ENCODE measurements at regions not wholly inside any gene's neighbourhood (a gene's known extent, or its start where the extent isn't known, plus 50 kb on each side); places are given as distances from the start of the nearest gene placed in this dataset.

GRCh38 chr12:41893491-41893890, 251.2 kb downstream of the GXYLT1 start:
- no peak for TF ChIP-seq ZBTB7A (IDR thresholded peaks at IDR 0.05; ENCODE audit: low read depth)
- TF ChIP-seq, protein P1, sequence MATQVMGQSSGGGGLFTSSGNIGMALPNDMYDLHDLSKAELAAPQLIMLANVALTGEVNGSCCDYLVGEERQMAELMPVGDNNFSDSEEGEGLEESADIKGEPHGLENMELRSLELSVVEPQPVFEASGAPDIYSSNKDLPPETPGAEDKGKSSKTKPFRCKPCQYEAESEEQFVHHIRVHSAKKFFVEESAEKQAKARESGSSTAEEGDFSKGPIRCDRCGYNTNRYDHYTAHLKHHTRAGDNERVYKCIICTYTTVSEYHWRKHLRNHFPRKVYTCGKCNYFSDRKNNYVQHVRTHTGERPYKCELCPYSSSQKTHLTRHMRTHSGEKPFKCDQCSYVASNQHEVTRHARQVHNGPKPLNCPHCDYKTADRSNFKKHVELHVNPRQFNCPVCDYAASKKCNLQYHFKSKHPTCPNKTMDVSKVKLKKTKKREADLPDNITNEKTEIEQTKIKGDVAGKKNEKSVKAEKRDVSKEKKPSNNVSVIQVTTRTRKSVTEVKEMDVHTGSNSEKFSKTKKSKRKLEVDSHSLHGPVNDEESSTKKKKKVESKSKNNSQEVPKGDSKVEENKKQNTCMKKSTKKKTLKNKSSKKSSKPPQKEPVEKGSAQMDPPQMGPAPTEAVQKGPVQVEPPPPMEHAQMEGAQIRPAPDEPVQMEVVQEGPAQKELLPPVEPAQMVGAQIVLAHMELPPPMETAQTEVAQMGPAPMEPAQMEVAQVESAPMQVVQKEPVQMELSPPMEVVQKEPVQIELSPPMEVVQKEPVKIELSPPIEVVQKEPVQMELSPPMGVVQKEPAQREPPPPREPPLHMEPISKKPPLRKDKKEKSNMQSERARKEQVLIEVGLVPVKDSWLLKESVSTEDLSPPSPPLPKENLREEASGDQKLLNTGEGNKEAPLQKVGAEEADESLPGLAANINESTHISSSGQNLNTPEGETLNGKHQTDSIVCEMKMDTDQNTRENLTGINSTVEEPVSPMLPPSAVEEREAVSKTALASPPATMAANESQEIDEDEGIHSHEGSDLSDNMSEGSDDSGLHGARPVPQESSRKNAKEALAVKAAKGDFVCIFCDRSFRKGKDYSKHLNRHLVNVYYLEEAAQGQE (IDR thresholded peaks at IDR 0.05; ENCODE audit: low read depth): no peak
- no peak for TF ChIP-seq EP300 (IDR thresholded peaks at IDR 0.05; ENCODE audit: borderline replicate concordance)
- no peak for TF ChIP-seq TEAD4 (IDR thresholded peaks at IDR 0.05)
- TF ChIP-seq FOXM1 (IDR thresholded peaks at IDR 0.05; ENCODE audit: borderline replicate concordance, low read depth): no peak
- TF ChIP-seq RAD21 (IDR thresholded peaks at IDR 0.05; ENCODE audit: low read depth): no peak
- TF ChIP-seq NFIC (IDR thresholded peaks at IDR 0.05): no peak
- no peak for TF ChIP-seq CEBPB (IDR thresholded peaks at IDR 0.05)
- TF ChIP-seq TAF1 (IDR thresholded peaks at IDR 0.05; ENCODE audit: low read depth): no peak
- no peak for TF ChIP-seq TCF12 (IDR thresholded peaks at IDR 0.05; ENCODE audit: low read depth)
- TF ChIP-seq MAX (IDR thresholded peaks at IDR 0.05): no peak
- no peak for TF ChIP-seq EGR1 (IDR thresholded peaks at IDR 0.05)
- no peak for TF ChIP-seq YY1 (IDR thresholded peaks at IDR 0.05; ENCODE audit: low read depth)
- no peak for TF ChIP-seq CREB1 (IDR thresholded peaks at IDR 0.05; ENCODE audit: low read depth)

DNA sequence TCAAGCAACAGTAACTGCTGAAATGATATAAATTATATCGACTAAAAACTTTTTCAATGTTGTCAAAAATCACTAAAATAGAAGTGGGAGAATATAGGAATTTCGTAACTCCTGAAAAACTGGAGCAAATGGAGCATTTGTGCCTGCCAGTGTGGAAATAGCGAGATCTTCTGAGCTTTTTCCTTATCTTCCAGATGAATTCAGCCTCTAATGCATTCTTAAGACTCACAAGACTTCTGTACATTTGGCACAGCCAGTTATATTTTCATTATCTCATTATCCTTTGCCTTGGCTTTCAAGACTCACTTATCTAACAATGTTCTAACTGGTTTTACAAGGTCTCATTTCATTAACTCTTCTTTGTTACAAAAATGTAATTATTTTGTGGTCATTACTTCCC, 252.4 kb downstream of the GXYLT1 start:
- no peak for TF ChIP-seq CEBPB (IDR thresholded peaks at IDR 0.05)
- TF ChIP-seq RAD21 (IDR thresholded peaks at IDR 0.05; ENCODE audit: low read depth): no peak

- no peak for TF ChIP-seq TEAD4 (IDR thresholded peaks at IDR 0.05)
- no peak for TF ChIP-seq ZBTB7A (IDR thresholded peaks at IDR 0.05; ENCODE audit: low read depth)
- TF ChIP-seq, protein P2, sequence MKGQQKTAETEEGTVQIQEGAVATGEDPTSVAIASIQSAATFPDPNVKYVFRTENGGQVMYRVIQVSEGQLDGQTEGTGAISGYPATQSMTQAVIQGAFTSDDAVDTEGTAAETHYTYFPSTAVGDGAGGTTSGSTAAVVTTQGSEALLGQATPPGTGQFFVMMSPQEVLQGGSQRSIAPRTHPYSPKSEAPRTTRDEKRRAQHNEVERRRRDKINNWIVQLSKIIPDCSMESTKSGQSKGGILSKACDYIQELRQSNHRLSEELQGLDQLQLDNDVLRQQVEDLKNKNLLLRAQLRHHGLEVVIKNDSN (IDR thresholded peaks at IDR 0.05): no peak
- no peak for TF ChIP-seq YY1 (IDR thresholded peaks at IDR 0.05; ENCODE audit: low read depth)
- TF ChIP-seq EGR1 (IDR thresholded peaks at IDR 0.05): no peak
Measured at GRCh38 chr12:41891226-41891625, 253.4 kb downstream of the GXYLT1 start.

GRCh38 chr12:41888285-41888684, 256.4 kb downstream of the GXYLT1 start:
- no peak for TF ChIP-seq FOXM1 (IDR thresholded peaks at IDR 0.05; ENCODE audit: borderline replicate concordance, low read depth)
- TF ChIP-seq CEBPB (IDR thresholded peaks at IDR 0.05): no peak
- no peak for TF ChIP-seq MAX (IDR thresholded peaks at IDR 0.05)
- no peak for TF ChIP-seq TEAD4 (IDR thresholded peaks at IDR 0.05)
- TF ChIP-seq EGR1 (IDR thresholded peaks at IDR 0.05): no peak
- TF ChIP-seq TAF1 (IDR thresholded peaks at IDR 0.05; ENCODE audit: low read depth): no peak
- TF ChIP-seq TCF12 (IDR thresholded peaks at IDR 0.05; ENCODE audit: low read depth): no peak
- TF ChIP-seq NFIC (IDR thresholded peaks at IDR 0.05): no peak
- TF ChIP-seq ZBTB7A (IDR thresholded peaks at IDR 0.05; ENCODE audit: low read depth): no peak
- no peak for TF ChIP-seq CREB1 (IDR thresholded peaks at IDR 0.05; ENCODE audit: low read depth)
- no peak for TF ChIP-seq EP300 (IDR thresholded peaks at IDR 0.05; ENCODE audit: borderline replicate concordance)
- no peak for TF ChIP-seq RAD21 (IDR thresholded peaks at IDR 0.05; ENCODE audit: low read depth)
- TF ChIP-seq YY1 (IDR thresholded peaks at IDR 0.05; ENCODE audit: low read depth): no peak

GRCh38 chr12:41881891-41882805, 262.5 kb downstream of the GXYLT1 start:
- TF ChIP-seq, protein P1 (IDR thresholded peaks at IDR 0.05; ENCODE audit: low read depth): no peak
- TF ChIP-seq, protein P2 (IDR thresholded peaks at IDR 0.05): no peak
- TF ChIP-seq RAD21 (IDR thresholded peaks at IDR 0.05; ENCODE audit: low read depth) (no peak), TAF1 (IDR thresholded peaks at IDR 0.05; ENCODE audit: low read depth) (no peak), TCF12 (IDR thresholded peaks at IDR 0.05; ENCODE audit: low read depth) (no peak), CREB1 (IDR thresholded peaks at IDR 0.05; ENCODE audit: low read depth) (no peak), MAX (IDR thresholded peaks at IDR 0.05) (no peak), EGR1 (IDR thresholded peaks at IDR 0.05) (no peak), CEBPB (IDR thresholded peaks at IDR 0.05) (no peak), NFIC (IDR thresholded peaks at IDR 0.05) (no peak), YY1 (IDR thresholded peaks at IDR 0.05; ENCODE audit: low read depth) (no peak), FOXM1 (IDR thresholded peaks at IDR 0.05; ENCODE audit: borderline replicate concordance, low read depth) (no peak), EP300 (IDR thresholded peaks at IDR 0.05; ENCODE audit: borderline replicate concordance) (no peak), ZBTB7A (IDR thresholded peaks at IDR 0.05; ENCODE audit: low read depth) (no peak), TEAD4 (IDR thresholded peaks at IDR 0.05) (no peak)

Measured in Ishikawa (cell line).